ENCODE measurements at regions not wholly inside any gene's neighbourhood (a gene's known extent, or its start where the extent isn't known, plus 50 kb on each side); places are given as distances from the start of the nearest gene placed in this dataset.
A peak's percentile ranks its signal among the peaks of the same experiment; 100 is the strongest.

DNA sequence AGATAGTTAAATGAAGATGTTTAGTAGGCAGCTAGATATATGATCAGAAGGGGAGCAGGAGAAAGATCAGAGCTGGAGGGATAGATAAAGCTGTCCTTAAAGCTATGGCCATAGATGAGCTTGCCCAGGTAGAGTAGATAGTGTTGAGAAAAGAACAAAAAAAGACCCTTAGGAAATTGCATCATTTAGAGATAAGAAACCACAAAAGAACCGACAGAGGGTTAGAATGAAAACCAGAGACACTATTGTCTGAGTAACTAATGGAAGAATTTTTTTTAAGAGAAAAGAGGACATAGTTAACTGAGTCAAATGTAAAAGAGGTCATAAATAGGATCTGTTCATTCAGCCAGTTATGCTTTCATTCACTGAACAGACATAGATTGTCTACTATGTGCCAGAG is 101.8 kb downstream of the TNFAIP3 start:
- Histone ChIP-seq H3K9ac (ENCODE audit: insufficient read depth in 1 of 2, low read depth in 2 of 2, low read length in 2 of 2) (no peak overlapping the region; a peak in 1 of 4 replicates), H3K27ac (ENCODE audit: extremely low read depth, low read depth, low read length) (no peak overlapping the region), H3K36me3 (ENCODE audit: control insufficient read depth, insufficient read depth, low read length) (no peaks in the 10 kb centered on the region), H3K4me2 (ENCODE audit: insufficient read depth, low read length) (no peak overlapping the region; the same call in 1 of the 2 replicates), H4K20me1 (replicated peaks; ENCODE audit: control insufficient read depth, insufficient read depth, low read length) (no peaks in the 10 kb centered on the region), H3K79me2 (ENCODE audit: control insufficient read depth, insufficient read depth, low read length) (no peaks in the 10 kb centered on the region), H2AFZ (ENCODE audit: low read depth, low read length) (no peak overlapping the region), H3K9me3 (replicated peaks; ENCODE audit: control insufficient read depth, insufficient read depth, low read depth, low read length) (no peaks in the 10 kb centered on the region), H3K27me3 (ENCODE audit: control insufficient read depth in 2 of 2, insufficient read depth in 2 of 2, low read length in 2 of 2) (no peaks in the 10 kb centered on the region), H3K4me1 (replicated peaks in 1 of 2; ENCODE audit: control insufficient read depth in 2 of 2, insufficient read depth in 2 of 2, low read length in 2 of 2) (peaks cover 7 to 28% of the 10 kb centered on the region in 2 experiments; a peak in 3 of 5 replicates), H3K4me3 (no peak overlapping the region), H3K9me1 (ENCODE audit: control insufficient read depth, insufficient read depth, low read length) (no peaks in the 10 kb centered on the region)
- DNase-seq (ENCODE audit: extremely low read depth in 1 of 4, low spot score in 3 of 4) (peak; percentile 27 to 40 (median 36)), ATAC-seq (peak; percentile 55), FAIRE-seq (no peak)
- ChIA-PET POLR2A (interaction anchor here (0.5 kb wide), 1 partner anchor 392 kb away, joined by 3 read pairs; no protein-coding TSS in a partner anchor), CTCF (ENCODE audit: low intra/inter-chr PET ratio) (no interaction called here)
- in situ Hi-C loops (cut with MboI), result loop anchor here (10.0 kb wide), 1 partner anchor 264 kb away; no protein-coding TSS in a partner anchor
- 0% methylated on average over 1 of the region's 1 CpG for WGBS (ENCODE audit: insufficient coverage, low coverage, missing lambda C conversion rate)
- BruUV-seq (replicated peaks), result no TSS peak
- intact Hi-C loops (cut with micrococcal nuclease), result no loop called here
- TF ChIP-seq, protein P1, sequence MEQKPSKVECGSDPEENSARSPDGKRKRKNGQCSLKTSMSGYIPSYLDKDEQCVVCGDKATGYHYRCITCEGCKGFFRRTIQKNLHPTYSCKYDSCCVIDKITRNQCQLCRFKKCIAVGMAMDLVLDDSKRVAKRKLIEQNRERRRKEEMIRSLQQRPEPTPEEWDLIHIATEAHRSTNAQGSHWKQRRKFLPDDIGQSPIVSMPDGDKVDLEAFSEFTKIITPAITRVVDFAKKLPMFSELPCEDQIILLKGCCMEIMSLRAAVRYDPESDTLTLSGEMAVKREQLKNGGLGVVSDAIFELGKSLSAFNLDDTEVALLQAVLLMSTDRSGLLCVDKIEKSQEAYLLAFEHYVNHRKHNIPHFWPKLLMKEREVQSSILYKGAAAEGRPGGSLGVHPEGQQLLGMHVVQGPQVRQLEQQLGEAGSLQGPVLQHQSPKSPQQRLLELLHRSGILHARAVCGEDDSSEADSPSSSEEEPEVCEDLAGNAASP (IDR thresholded peaks at IDR 0.05), result no peak
- TF ChIP-seq EGR1 (conservative IDR thresholded peaks at IDR 0.05) (no peak), GTF2A2 (tag; IDR thresholded peaks at IDR 0.05) (no peak), IRF9 (tag; IDR thresholded peaks at IDR 0.05) (peak; percentile 81; the same call in 1 of the 2 replicates), EZH2 (IDR thresholded peaks at IDR 0.05; ENCODE audit: borderline replicate concordance, low read depth, low read length) (no peak), RBM17 (IDR thresholded peaks at IDR 0.05; ENCODE audit: borderline replicate concordance, low read depth, low read length) (no peak), NCOA4 (IDR thresholded peaks at IDR 0.05; ENCODE audit: partially characterized antibody) (no peak), BMI1 (IDR thresholded peaks at IDR 0.05; ENCODE audit: low read length) (no peak), POLR2AphosphoS5 (IDR thresholded peaks at IDR 0.05; ENCODE audit: control insufficient read depth, insufficient read depth, low read depth, low read length) (no peak), SMARCA4 (IDR thresholded peaks at IDR 0.05) (peak; percentile 90), HOXB6 (CRISPR knock-in tag; IDR thresholded peaks at IDR 0.05; ENCODE audit: borderline replicate concordance) (no peak), NR2C2 (CRISPR knock-in tag; IDR thresholded peaks at IDR 0.05) (no peak), NR2C2 (tag; IDR thresholded peaks at IDR 0.05) (no peak), SRSF1 (IDR thresholded peaks at IDR 0.05; ENCODE audit: low read depth, low read length) (no peak), BCOR (IDR thresholded peaks at IDR 0.05) (no peak), ZEB2 (IDR thresholded peaks at IDR 0.05) (peak; percentile 97), HMG20A (CRISPR knock-in tag; conservative IDR thresholded peaks at IDR 0.05) (no peak), ZNF507 (tag; conservative IDR thresholded peaks at IDR 0.05) (no peak), ELF4 (CRISPR knock-in tag; IDR thresholded peaks at IDR 0.05) (peak; percentile 53; the same call in 1 of the 2 replicates)
- TF ChIP-seq, protein P2, sequence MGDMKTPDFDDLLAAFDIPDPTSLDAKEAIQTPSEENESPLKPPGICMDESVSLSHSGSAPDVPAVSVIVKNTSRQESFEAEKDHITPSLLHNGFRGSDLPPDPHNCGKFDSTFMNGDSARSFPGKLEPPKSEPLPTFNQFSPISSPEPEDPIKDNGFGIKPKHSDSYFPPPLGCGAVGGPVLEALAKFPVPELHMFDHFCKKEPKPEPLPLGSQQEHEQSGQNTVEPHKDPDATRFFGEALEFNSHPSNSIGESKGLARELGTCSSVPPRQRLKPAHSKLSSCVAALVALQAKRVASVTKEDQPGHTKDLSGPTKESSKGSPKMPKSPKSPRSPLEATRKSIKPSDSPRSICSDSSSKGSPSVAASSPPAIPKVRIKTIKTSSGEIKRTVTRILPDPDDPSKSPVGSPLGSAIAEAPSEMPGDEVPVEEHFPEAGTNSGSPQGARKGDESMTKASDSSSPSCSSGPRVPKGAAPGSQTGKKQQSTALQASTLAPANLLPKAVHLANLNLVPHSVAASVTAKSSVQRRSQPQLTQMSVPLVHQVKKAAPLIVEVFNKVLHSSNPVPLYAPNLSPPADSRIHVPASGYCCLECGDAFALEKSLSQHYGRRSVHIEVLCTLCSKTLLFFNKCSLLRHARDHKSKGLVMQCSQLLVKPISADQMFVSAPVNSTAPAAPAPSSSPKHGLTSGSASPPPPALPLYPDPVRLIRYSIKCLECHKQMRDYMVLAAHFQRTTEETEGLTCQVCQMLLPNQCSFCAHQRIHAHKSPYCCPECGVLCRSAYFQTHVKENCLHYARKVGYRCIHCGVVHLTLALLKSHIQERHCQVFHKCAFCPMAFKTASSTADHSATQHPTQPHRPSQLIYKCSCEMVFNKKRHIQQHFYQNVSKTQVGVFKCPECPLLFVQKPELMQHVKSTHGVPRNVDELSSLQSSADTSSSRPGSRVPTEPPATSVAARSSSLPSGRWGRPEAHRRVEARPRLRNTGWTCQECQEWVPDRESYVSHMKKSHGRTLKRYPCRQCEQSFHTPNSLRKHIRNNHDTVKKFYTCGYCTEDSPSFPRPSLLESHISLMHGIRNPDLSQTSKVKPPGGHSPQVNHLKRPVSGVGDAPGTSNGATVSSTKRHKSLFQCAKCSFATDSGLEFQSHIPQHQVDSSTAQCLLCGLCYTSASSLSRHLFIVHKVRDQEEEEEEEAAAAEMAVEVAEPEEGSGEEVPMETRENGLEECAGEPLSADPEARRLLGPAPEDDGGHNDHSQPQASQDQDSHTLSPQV (IDR thresholded peaks at IDR 0.05), result no peak

Data from K562 (cell line).